C4-2B (cell line): ENCODE measurements at regions not wholly inside any gene's neighbourhood (a gene's known extent, or its start where the extent isn't known, plus 50 kb on each side); places are given as distances from the start of the nearest gene placed in this dataset.

Experiments
- H3K27ac ChIP-seq: fragments of 450-650 bp; 2 replicates; pipeline ENCODE4 v1.5.1; 2017
- ZFX ChIP-seq: fragments of 450-650 bp; IDR thresholded peaks from 2 replicates; pipeline ENCODE4 v1.6.1; 2017
- TF ChIP-seq, protein P1 (sequence below): fragments of 450-650 bp; conservative IDR thresholded peaks from 2 replicates; pipeline ENCODE4 v1.5.1; 2017; ENCODE audit warnings: mild to moderate bottlenecking

GRCh38 chr7:53596230-53596629 lies 560.8 kb downstream of the POM121L12 start:
- TF ChIP-seq, protein P1, sequence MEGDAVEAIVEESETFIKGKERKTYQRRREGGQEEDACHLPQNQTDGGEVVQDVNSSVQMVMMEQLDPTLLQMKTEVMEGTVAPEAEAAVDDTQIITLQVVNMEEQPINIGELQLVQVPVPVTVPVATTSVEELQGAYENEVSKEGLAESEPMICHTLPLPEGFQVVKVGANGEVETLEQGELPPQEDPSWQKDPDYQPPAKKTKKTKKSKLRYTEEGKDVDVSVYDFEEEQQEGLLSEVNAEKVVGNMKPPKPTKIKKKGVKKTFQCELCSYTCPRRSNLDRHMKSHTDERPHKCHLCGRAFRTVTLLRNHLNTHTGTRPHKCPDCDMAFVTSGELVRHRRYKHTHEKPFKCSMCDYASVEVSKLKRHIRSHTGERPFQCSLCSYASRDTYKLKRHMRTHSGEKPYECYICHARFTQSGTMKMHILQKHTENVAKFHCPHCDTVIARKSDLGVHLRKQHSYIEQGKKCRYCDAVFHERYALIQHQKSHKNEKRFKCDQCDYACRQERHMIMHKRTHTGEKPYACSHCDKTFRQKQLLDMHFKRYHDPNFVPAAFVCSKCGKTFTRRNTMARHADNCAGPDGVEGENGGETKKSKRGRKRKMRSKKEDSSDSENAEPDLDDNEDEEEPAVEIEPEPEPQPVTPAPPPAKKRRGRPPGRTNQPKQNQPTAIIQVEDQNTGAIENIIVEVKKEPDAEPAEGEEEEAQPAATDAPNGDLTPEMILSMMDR: no peak
- TF ChIP-seq ZFX: no peak
- H3K27ac ChIP-seq: no peak overlapping the region

DNA sequence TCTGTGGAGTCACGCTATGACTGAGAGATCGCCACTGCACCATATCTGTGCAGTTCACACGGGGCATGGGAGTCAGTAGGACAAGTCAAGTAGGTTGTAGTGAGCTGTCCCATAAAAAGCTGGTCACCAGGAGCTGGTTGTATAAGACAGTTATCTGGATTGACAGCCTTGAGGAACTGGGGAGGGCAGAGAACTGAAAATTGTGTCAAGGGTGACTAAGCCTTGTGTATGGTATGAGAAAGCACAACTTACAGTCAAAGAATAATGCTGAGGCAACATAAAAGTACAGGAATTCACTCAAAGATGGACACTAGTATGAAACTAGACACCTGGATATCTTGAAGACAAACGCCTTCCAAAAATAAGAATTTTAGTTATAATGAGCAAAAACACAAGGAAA lies 564.9 kb downstream of the POM121L12 start:
- TF ChIP-seq, protein P1: no peak
- TF ChIP-seq ZFX: no peak
- no peak overlapping the region for H3K27ac ChIP-seq

DNA sequence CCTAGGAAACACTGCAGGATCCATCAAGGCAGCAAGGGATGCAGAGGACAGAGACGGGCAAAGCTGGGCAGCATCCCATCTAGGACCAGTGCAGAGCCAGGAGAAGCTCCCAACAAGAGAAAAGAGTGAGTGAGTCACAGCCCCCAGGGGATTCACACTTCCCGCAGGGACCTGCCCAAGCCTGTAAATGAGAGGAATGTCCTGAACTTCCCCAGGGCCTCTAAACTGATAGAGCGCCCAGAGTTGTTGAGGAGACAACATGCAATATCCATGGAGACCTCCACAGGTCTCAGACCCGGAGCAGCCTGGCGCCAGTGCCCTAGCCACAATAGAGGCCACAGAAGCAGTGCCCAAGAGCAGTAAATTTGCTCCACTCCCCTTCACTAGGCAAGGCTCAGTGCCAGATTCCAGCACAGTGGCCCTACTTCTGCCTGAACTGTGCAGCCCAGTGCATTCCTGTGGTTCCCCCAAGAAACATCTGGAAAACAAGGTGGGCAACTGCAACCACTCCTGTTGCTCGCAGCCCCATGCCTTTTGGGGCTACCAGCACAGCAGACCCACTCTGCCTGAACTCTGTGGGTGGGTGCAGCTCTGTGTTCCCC lies 567.5 kb downstream of the POM121L12 start:
- TF ChIP-seq, protein P1: no peak
- TF ChIP-seq ZFX: no peak
- H3K27ac ChIP-seq: no peak overlapping the region

DNA sequence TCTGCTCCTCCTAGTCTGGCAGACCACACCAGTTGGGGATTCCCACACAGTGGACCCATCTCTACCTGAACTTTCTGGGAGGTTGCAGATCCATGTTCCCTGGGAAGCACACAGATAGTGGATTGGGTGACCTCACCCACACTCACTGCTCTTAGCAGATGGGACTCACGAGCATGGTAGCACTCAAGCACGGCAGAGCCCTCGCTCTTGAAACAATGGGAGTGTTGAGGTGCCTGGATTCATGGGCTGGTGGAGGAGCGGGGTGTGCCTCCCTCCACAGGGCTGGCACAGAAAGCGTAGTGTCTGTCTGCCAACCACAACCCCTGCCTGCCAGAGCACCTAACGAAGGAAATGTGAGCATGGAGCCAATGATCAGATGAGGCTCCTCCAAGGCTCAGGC lies 568.0 kb downstream of the POM121L12 start:
- no peak overlapping the region for H3K27ac ChIP-seq
- no peak for TF ChIP-seq ZFX
- TF ChIP-seq, protein P1: no peak

GRCh38 chr7:53604201-53604600 lies 568.8 kb downstream of the POM121L12 start:
- no peak overlapping the region for H3K27ac ChIP-seq
- TF ChIP-seq ZFX: no peak
- TF ChIP-seq, protein P1: no peak

- TF ChIP-seq, protein P1: no peak
- TF ChIP-seq ZFX: no peak
- H3K27ac ChIP-seq: no peak overlapping the region
Observed at GRCh38 chr7:53607961-53608360, 572.5 kb downstream of the POM121L12 start.

DNA sequence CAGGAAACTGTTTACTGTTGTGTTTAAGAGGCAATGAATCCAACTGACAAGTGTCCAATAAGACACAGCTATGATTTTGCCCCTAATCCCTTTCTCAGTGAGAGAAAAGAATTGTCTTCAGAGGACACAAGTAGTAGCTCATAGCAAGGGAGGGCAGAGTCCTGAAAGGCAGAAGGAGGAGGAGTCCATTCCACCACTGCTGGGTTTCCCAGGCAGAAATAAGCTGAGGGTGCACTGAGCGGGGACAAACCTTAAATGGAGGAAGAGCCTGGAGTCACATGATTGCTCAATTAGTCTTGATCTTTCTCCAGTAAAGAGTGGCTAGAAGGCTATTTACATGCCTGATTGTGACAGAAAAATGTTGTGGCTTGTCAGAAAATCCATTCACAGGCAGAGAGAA lies 573.8 kb downstream of the POM121L12 start:
- no peak overlapping the region for H3K27ac ChIP-seq
- TF ChIP-seq ZFX: no peak
- TF ChIP-seq, protein P1: no peak
